GM18505 (cell line): ENCODE measurements at regions not wholly inside any gene's neighbourhood (a gene's known extent, or its start where the extent isn't known, plus 50 kb on each side); places are given as distances from the start of the nearest gene placed in this dataset.
"Not testable (repeated sequence)": the region's sequence is repeated elsewhere in the genome, so short reads cannot be mapped to it uniquely, and the experiment has no call there.

Source experiments
- ATAC-seq: cut with Tn5 transposase; IDR thresholded peaks from one replicate; pipeline ENCODE4 v1.9.1; 2021; ENCODE audit not compliant: unreplicated experiment
- POLR2A ChIP-seq: IDR thresholded peaks from 4 replicates; pipeline ENCODE4 v1.6.1; 2011; ENCODE audit warnings: borderline replicate concordance; ENCODE audit not compliant: insufficient read depth, insufficient read length; ENCODE audit errors: extremely low read depth

DNA sequence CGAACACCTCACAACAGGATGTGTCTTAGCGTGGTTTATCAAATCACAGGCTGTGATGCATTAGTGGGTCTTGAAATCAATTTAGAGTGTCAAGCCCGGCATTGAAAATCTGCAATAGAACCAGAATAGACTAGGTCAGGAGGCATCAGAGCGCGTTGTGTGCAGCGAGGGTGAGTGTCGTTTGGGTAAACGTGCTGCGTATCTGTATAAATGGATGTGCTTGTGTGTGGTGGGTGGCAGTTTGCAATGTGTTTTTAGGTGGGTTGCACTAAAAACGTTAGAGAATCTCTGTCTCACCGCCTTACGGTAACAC lies 121.0 kb upstream of the SULF2 start:
- no peak for TF ChIP-seq POLR2A
- ATAC-seq, result no peak

DNA sequence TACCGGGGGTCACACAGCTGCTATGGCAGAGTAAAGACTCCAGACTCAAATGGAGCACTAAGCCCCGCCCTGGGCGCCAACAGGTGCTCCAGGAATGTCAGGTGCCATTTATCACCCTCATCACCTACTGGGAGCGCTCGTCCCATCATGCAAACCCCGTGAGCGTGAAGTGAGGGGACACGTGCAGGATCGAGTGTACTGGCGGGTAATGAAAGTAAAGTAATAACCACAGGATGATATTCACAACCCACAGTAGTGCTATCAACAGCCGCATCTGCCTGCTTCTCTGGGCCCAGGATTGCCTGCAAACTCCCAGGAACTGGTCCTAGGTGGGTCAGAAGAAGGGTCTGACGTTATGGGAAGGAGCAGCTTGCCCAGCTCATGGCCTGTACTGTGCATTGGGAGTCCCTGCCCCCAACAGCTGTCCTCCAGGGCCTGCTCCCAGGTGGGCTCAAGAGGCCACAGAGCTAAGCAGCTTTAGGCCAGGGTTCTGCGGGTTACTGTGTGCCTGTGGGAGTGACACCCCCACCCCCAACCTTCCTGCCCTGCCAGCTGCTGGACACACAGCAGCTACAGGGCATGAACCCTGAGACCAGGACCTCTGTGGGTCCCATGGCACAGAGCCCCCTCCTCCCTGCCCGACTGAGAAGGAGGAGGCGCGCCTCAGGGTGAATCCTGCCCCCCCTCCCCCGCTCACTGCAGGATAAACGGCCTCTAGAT lies 120.5 kb upstream of the SULF2 start:
- no peak for ATAC-seq
- TF ChIP-seq POLR2A, result no peak

DNA sequence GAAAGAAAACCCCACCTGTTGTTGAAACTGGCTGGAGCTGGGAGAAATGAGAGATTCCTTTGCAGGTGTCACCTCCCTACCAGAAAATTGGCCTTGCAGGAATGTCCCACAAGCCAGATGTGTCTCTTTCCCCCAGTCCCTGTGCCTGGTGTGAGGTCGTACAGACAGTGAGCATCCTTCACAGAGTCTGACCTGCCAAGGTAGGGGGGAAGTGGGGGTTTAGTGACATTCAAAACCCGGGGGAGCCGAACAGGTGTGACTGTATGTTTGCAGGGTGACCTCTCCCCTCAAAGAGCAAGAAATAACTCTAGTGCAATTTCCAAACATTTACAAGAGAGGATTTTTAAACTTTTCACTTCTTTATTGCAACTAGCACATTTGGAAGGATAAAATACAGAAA lies 117.7 kb upstream of the SULF2 start:
- ATAC-seq, result not testable (repeated sequence)

DNA sequence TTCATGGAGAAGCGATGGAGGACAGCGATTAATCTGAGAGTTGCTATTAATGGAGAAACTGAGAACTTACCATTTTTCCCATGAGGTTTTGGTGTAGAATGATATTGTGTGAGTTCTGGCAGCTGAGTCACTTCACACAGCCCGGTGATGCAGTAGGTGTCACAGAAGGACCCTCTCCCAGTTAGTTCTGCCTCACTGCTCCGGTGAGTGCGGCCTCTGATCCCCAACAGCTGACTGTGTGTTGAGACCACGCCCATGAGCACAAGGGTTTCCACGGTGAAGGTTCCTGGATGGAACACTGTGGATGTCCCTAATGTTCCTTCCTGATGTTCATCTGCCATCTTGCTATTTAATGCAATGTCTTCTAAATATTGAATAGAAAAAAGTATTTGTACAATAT lies 114.0 kb upstream of the SULF2 start:
- ATAC-seq, result not testable (repeated sequence)

DNA sequence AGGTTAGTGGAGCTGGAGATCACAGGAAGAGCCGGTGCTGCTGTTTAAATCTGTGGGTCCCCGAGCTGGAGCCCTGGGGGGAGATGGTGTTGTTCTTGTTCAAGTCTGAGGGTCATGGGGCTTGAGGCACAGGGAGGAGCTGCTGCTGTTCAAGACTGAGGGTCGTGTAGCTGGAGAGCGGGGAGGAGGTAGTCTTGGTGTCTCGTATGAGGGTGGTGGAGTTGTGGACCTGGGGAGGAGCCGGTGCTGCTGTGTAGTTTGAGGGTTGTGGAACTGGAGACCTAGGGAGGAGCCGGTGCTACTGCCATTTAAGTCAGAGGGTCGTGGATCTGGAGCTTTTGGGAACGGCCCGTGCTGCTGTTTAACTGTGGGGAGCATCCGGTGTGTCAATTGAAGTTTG lies 112.2 kb upstream of the SULF2 start:
- TF ChIP-seq POLR2A, result no peak
- no peak for ATAC-seq

DNA sequence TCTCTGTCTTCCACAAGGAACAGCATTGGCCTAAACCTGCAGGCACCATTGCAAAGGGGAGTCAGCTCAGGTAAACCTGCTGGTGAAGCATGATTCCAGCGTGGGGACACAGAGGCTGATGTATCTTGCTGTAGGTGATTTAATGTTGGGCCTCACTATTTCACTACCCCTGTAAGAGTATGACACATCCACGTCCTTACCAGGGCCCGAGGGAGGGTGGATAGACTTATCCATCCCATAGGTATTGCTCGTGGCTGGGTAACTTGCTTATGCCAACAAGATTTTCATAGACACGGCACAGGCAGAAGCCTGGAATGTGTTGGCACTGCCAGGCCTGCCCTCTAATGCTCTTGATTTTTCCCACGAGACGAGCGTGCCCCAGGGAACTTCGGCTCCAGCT lies 107.4 kb upstream of the SULF2 start:
- not testable (repeated sequence) for ATAC-seq

DNA sequence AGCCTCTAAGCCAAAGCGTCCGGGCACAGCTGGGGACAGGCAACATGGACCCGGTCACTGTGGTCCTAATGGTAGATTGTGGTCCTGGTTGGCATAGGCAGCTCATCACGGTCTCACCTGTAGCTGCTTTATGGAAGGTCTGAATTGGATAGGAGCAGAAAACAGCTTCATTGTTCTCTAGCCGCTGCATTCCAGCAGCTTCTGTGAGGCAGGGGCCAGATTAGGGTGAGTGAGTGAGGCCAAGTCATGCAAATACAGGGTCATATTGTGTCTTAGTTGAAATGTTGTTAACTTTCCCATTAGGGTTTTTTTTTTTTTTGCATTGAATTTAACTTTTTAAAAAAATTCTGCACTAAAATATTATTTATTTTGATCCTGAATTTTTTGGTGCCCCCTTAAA lies 105.4 kb upstream of the SULF2 start:
- not testable (repeated sequence) for ATAC-seq

DNA sequence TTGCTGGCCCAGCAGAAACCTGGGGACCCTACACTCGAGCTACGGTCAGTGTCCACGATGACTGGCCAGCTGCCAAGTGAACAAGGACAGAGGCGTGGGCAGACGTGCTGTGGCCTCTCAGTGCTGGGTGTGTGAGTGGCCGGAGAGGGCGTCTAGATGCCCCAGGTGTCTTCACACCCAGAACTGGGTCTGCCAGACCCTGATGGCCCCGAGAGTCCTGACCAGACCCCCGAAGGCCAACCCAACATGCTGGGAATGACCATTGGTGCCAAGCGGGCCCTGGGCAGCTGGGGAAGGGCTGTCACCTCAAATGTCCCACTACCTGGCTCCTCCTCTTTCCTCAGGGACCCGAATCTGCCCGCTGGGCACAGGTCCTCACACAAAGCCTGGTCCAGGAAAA lies 104.5 kb upstream of the SULF2 start:
- ATAC-seq, result not testable (repeated sequence)

DNA sequence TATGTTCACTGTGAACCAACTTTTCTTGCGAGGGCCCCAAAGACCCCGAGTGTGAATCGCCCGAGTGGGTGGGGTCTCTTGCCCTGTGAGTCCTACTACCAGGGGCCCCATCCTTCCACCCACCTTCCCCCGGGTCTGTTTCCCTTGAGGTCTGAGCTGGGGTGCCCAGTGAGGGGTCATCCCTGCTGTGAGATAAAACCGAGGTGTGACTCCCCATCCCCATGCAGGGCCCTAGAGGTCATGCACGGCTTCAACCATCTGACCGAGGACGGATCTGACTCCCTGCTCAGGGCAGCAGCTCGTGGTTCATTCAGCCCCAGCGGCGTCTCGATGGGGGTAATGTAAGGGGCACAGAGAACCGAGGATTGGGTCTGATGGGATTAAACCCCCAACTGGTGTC lies 103.1 kb upstream of the SULF2 start:
- TF ChIP-seq POLR2A, result no peak
- ATAC-seq, result no peak

DNA sequence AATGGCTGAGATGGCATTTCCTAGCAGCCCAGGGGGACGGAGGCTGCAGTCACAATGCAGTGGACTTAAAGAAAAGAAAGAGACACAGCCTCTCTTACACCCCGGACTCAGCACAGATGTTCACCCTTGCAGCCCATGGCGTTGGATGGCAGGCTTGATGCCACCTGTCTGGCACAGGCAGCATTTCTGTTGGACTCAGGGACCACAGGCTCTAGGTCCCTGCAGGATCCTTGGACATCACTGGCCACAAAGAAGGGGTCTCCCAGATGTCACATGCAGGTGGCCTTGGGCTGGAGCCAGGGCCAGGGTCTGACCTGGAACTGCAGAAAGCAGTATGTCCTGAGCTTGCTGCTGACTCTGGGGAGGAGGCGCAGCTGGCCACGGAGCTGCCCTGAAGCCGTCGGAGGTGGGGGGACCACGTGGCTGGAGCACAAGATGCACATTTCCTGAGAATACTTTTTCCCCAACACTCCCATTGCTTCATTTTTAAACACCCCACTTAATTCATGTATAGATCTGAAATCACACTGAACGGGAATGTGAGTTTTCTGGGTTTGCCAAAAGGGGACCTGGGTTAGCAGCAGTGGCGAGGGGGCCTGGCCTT lies 102.3 kb upstream of the SULF2 start:
- no peak for ATAC-seq
- TF ChIP-seq POLR2A, result no peak

DNA sequence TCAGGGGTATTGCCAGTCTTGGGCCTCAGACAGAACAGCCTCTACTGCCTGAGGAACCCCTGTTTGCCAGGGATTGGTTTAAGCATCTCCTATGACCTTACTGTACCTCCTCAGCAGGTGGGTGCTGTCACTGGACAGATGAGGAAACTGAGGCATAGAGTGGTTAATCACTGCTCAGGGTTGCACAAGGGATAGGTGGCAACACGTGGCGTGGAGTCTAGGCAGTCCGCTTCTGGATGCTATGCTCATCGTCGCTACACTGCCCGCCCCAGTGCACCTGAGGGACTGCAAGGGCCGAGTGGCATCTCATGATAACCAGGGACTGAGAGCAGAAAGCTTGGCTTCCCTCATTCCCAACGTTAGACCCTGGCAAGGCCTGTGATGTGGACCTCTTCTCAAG lies 101.8 kb upstream of the SULF2 start:
- TF ChIP-seq POLR2A, result no peak
- no peak for ATAC-seq

DNA sequence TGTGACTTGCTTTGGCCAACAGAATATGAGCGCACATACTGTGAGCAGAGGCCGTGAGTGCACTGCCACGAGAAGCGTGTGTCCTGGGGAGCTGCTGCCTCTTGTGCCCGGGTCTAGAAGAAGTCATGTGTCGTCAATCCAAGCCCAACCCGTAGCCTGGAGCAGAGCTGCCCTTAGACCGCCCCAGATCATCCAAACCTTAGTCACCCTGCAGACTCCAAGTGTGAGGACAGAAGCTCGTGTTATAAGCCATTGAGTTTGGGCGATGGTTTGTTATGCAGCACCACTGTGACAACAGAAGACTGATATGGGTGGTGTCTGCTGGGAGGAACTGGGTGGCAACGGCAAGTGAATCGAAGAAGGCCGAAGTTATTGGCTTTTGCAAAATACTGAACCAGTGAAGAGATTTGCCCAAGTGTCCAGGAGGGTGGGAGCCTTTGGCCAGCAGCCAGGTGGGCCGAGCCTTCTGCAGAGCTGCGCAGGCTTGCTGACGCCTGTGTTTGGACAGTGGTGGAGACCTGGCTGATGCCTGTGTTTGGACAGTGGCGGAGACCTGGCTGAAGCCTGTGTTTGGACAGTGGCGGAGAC lies 101.3 kb upstream of the SULF2 start:
- no peak for ATAC-seq
- no peak for TF ChIP-seq POLR2A

DNA sequence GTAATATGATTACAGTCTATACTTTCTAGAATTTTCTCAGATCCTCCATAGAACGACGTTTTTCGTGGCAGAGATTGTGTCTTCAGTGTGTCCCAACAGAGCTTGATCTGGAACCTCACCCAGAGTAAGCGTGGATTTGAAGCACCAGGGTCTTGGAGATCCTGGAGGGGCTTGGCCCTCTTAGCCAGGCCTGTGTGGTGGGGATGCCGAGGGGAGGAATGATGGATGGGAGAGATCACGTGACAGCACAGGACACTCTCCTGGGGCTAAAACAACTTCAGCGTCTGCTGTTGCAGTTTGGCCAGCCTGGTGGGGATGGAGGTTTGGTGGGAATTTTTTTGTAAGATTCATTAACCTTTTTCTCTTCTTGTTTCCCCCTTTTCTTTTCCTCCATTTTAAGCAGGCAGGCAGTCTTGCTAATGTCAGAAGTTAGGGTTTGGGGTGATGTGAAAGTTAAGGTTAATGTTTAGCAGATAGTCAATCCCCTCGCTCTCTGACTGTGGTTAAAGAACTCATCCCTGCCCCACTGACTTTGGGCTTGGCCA lies 100.7 kb upstream of the SULF2 start:
- no peak for TF ChIP-seq POLR2A
- ATAC-seq, result no peak

DNA sequence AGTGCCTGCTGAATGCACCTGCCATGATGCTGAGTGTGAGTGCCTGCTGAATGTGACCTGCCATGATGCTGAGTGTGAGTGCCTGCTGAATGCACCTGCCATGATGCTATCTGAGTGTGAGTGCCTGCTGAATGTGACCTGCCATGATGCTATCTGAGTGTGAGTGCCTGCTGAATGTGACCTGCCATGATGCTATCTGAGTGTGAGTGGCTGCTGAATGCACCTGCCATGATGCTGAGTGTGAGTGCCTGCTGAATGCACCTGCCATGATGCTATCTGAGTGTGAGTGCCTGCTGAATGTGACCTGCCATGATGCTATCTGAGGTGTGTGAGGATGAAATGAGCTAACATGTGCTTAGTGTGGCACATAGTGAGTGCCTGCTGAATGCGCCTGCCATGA lies 98.7 kb upstream of the SULF2 start:
- ATAC-seq, result not testable (repeated sequence)

DNA sequence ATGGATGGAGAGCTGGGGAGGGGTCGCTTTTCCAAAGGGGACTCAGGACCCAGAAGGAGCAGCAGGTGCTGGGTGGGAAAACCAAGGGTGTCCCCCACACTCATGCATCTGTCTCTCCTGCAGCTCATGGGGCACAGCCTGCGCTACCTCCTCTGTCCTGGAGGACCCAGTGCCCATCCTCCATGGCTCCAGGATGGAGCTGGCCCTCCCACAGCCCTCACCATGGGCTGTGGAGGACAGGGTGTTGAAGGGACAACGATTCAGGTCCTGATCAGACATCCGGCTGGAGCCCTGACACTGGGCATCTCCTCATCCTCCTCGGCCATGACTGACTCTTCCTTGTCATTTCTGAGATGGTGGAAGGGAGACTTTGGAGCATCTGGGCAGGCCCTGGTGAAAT lies 97.9 kb upstream of the SULF2 start:
- no peak for ATAC-seq

More for the DNA sequence above, 97.9 kb upstream of the SULF2 start:
- no peak for TF ChIP-seq POLR2A
